T-cell (primary cell): ENCODE measurements at regions not wholly inside any gene's neighbourhood (a gene's known extent, or its start where the extent isn't known, plus 50 kb on each side); places are given as distances from the start of the nearest gene placed in this dataset.

Source experiments
- ATAC-seq, 4 experiments: fragments of 200-7000 bp in 3 of 4; fragments of 150-1000 bp in 1 of 4; cut with Tn5 transposase; replicated peaks in 1 of 4; 1 replicate in 3 of 4; 2 replicates in 1 of 4; pipeline ENCODE4 v1.10.0; 2021; ENCODE audit warnings: moderate library complexity in 3 of 4, mild to moderate bottlenecking in 2 of 4, moderate number of reproducible peaks in 1 of 4
- CTCF ChIA-PET, 2 donors: fragments of 300-600 bp; sonication (Branson Sonifier 250); formaldehyde crosslinking; loops; one replicate each; lab custom pipeline; 2022; ENCODE audit warnings: antibody characterized with exemption in 2 of 2; lab: Charles Lee
- POLR2A ChIA-PET, 2 donors: fragments of 300-600 bp; sonication (Branson Sonifier 250); formaldehyde crosslinking; loops; one replicate each; lab custom pipeline; 2022; ENCODE audit warnings: antibody characterized with exemption in 2 of 2; lab: Charles Lee
- DNase-seq, 35 experiments: peaks; one replicate each; pipeline versions ENCODE4 v3.0.0 to v3.0.0-alpha.2; 2013 to 2023
- H3K27ac ChIP-seq: one replicate; pipeline ENCODE4 v1.5.1; 2013; ENCODE audit warnings: low read length
- H3K27me3 ChIP-seq, 2 experiments: replicated peaks in 1 of 2; 1 replicate in 1 of 2; 2 replicates in 1 of 2; pipeline versions ENCODE4 v1.6.1 to v1.7.0; 2013; ENCODE audit warnings: low read length in 1 of 2, mixed read lengths in 1 of 2; ENCODE audit not compliant: control insufficient read depth in 2 of 2, insufficient read depth in 2 of 2; ENCODE audit errors: extremely low read depth in 1 of 2
- H3K36me3 ChIP-seq, 2 donors: 1 replicate in 1 of 2; 2 replicates in 1 of 2; pipeline versions ENCODE4 v1.6.1 to v1.7.0; 2013; ENCODE audit warnings: low read length in 1 of 2; ENCODE audit not compliant: control insufficient read depth in 2 of 2, insufficient read depth in 1 of 2; ENCODE audit errors: extremely low read depth in 1 of 2
- H3K4me1 ChIP-seq, 2 experiments: 1 replicate in 1 of 2; 2 replicates in 1 of 2; pipeline versions ENCODE4 v1.6.1 to v1.7.0; 2013; ENCODE audit warnings: low read length in 2 of 2, mixed read lengths in 1 of 2; ENCODE audit not compliant: insufficient read depth in 2 of 2, control insufficient read depth in 1 of 2; ENCODE audit errors: extremely low read depth in 1 of 2
- H3K4me3 ChIP-seq, 2 donors: 1 replicate in 1 of 2; 2 replicates in 1 of 2; pipeline versions ENCODE4 v1.5.1 to v1.7.0; 2013; ENCODE audit warnings: mild to moderate bottlenecking in 2 of 2, low read length in 1 of 2, moderate library complexity in 1 of 2; ENCODE audit not compliant: control insufficient read depth in 1 of 2; ENCODE audit errors: extremely low read depth in 1 of 2
- H3K9me3 ChIP-seq: 2 replicates; pipeline ENCODE4 v1.7.0; 2013
- H3K27ac Mint-ChIP-seq, 2 donors: one replicate each; pipeline ENCODE4 v1.8.0; 2020 to 2021; ENCODE audit warnings: mild to moderate bottlenecking in 2 of 2, mixed read lengths in 2 of 2
- H3K27me3 Mint-ChIP-seq, 2 donors: one replicate each; pipeline ENCODE4 v1.8.0; 2021 to 2022; ENCODE audit warnings: mixed read lengths in 2 of 2
- H3K36me3 Mint-ChIP-seq: one replicate; pipeline ENCODE4 v1.8.0; 2021; ENCODE audit warnings: mixed read lengths
- H3K4me1 Mint-ChIP-seq, 3 donors: one replicate each; pipeline ENCODE4 v1.8.0; 2020 to 2022; ENCODE audit warnings: mixed read lengths in 3 of 3, mild to moderate bottlenecking in 1 of 3
- H3K4me3 Mint-ChIP-seq, 3 donors: one replicate each; pipeline ENCODE4 v1.8.0; 2020 to 2022; ENCODE audit warnings: mild to moderate bottlenecking in 3 of 3, mixed read lengths in 3 of 3, moderate library complexity in 3 of 3
- H3K9me3 Mint-ChIP-seq, 3 donors: one replicate each; pipeline ENCODE4 v1.8.0; 2020 to 2022; ENCODE audit warnings: mixed read lengths in 3 of 3
- WGBS: methylation state at CpG from one replicate; pipeline ENCODE4 v1.1.5; 2013; ENCODE audit warnings: missing lambda C conversion rate; ENCODE audit not compliant: insufficient coverage; 5-methylcytosine and 5-hydroxymethylcytosine counted together

DNA sequence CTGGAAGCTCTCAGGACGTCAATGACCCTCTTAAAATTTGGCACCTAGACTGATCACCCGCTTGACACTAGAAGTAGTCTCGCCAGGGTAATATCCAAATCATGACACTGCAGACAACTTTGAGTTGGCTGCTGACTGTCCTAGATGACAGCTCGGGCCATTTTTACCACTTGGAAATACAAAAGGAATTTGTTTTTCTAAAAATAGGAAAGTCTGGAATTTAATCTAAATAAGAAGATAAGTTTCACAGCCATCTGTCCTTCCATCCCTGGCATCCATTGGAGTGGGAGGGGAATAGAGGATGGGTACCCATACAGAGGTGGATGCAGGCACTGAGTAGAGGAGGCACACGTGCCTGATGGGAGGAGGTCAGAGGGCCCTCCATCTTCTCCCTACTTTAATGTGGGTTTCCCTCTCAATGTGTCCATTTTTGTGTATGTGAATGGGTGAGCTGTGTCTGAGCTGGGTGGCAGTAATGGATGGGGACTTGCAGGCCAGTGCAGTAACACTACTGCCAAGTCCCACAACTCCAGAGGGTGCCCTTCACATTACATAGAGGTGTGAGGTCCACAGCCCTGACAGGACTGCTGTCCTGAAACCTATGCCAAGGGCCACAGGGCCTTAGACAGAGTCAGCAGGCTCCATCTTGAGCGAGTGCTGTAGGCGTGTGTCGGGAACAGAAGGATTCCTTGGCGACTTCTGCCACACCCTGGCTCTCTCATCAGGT is 104.8 kb upstream of the IPO9 start:
- Mint-ChIP-seq H3K27me3 (peaks cover 6 to 13% of the 10 kb centered on the region in 2 donors), H3K36me3 (peaks cover 2% of the 10 kb centered on the region), H3K4me1 (no peaks in the 10 kb centered on the region), H3K4me3 (no peak overlapping the region), H3K27ac (no peak overlapping the region), H3K9me3 (no peaks in the 10 kb centered on the region)
- no peaks in the 10 kb centered on the region for H3K9me3 ChIP-seq
- H3K36me3 ChIP-seq, result no peaks in the 10 kb centered on the region
- CTCF ChIA-PET, result no interaction called here
- no peak for ATAC-seq
- H3K4me3 ChIP-seq, result no peak overlapping the region
- H3K27ac ChIP-seq, result no peak overlapping the region
- no peaks in the 10 kb centered on the region for H3K4me1 ChIP-seq
- POLR2A ChIA-PET, result no interaction called here
- peaks cover 0 to 17% of the 10 kb centered on the region in 2 experiments for H3K27me3 ChIP-seq
- 85% methylated on average over 2 of the region's 9 CpGs for WGBS
- DNase-seq, result no peak

DNA sequence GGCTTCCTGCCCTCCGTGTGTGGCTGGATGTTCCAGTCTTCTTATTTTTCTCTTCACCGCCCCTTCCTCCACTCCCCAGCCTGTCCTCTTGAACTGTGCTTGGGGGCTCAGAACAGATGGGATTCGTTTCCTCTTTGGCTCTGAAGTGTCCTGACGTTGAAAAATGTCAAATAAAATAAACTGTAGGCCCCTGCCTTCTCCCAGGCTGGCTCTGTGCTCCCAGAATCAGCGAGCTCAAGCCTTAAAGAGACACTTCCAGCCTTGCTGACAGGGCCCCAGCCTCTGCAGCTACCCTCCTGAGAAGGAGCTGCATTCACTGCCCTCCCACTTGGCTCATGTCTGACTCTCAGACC is 104.2 kb upstream of the IPO9 start:
- Histone ChIP-seq H3K27me3 (peaks cover 0 to 17% of the 10 kb centered on the region in 2 experiments), H3K36me3 (no peaks in the 10 kb centered on the region), H3K4me3 (no peak overlapping the region), H3K9me3 (no peaks in the 10 kb centered on the region), H3K4me1 (no peaks in the 10 kb centered on the region), H3K27ac (no peak overlapping the region)
- no peaks in the 10 kb centered on the region for H3K9me3 Mint-ChIP-seq
- no peaks in the 10 kb centered on the region for H3K36me3 Mint-ChIP-seq
- POLR2A ChIA-PET, result no interaction called here
- no peak overlapping the region for H3K4me3 Mint-ChIP-seq
- H3K27ac Mint-ChIP-seq, result no peak overlapping the region
- no peak for DNase-seq
- peaks cover 6 to 13% of the 10 kb centered on the region in 2 donors for H3K27me3 Mint-ChIP-seq
- WGBS, result 40% methylated on average over 4 of the region's 5 CpGs
- ATAC-seq, result no peak
- CTCF ChIA-PET, result interaction anchor here in 1 of 2 donors (0.6 kb wide), 1 partner anchor 13 kb away, joined by 5 read pairs; no protein-coding TSS in a partner anchor
- no peaks in the 10 kb centered on the region for H3K4me1 Mint-ChIP-seq

DNA sequence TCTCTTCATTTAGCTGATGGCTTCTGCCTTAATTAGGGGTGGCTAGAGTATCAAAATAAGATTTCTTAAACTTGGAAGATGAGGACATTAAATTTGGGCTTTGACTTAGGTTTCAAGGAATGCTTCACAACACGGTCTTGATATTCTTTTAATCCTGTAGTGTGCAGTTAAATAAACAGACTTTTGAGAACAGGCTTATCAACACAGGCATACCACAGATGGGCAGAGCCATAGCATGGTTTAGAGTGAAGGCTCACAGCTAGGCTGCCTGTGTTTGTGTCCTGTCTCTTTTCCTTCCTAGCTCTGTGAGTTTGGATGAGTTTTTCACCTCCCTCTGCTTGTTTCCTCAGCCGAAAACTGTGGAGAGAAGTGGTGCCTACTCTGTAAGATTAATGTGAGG is 102.3 kb upstream of the IPO9 start:
- ATAC-seq (no peak), DNase-seq (no peak)
- no peaks in the 10 kb centered on the region for H3K4me1 Mint-ChIP-seq
- H3K27me3 Mint-ChIP-seq, result peaks cover 13 to 19% of the 10 kb centered on the region in 2 donors
- H3K27ac Mint-ChIP-seq, result no peak overlapping the region
- H3K36me3 Mint-ChIP-seq, result no peaks in the 10 kb centered on the region
- H3K27me3 ChIP-seq, result peaks cover 0 to 17% of the 10 kb centered on the region in 2 experiments
- H3K4me3 Mint-ChIP-seq, result no peak overlapping the region
- H3K27ac ChIP-seq, result no peak overlapping the region
- H3K9me3 Mint-ChIP-seq, result no peaks in the 10 kb centered on the region
- H3K36me3 ChIP-seq, result no peaks in the 10 kb centered on the region
- H3K4me1 ChIP-seq, result no peaks in the 10 kb centered on the region
- ChIA-PET POLR2A (no interaction called here), CTCF (no interaction called here)
- H3K4me3 ChIP-seq, result no peak overlapping the region
- no peaks in the 10 kb centered on the region for H3K9me3 ChIP-seq
- WGBS, result no CpG with 5 or more reads among the region's 2 CpGs

DNA sequence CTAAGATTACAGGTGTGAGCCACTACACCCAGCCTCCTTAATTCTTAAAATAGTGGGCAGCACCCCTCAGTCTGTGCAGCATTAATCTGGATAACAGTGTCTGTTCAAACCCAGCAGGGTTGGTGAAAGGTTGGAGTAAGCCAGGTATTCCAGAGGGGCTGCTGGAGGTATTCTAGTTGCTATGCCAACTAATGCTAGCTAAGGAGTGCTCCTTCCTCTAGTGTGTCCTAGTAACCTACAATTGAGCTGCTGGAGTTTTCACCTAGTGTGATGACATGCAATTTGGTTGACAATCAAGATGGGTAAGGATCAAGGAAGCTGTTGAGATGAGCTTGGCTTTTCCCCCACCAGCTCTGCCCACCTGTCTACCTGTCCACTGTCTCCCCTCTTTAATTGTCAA is 100.2 kb upstream of the IPO9 start:
- Mint-ChIP-seq H3K36me3 (no peaks in the 10 kb centered on the region), H3K27ac (no peak overlapping the region), H3K9me3 (no peaks in the 10 kb centered on the region), H3K4me3 (no peak overlapping the region), H3K27me3 (peaks cover 15 to 26% of the 10 kb centered on the region in 2 donors), H3K4me1 (no peaks in the 10 kb centered on the region)
- ATAC-seq, result no peak
- ChIA-PET CTCF (interaction anchor here in 1 of 2 donors (0.8 kb wide), 1 partner anchor 64 kb away, joined by 3 read pairs; no protein-coding TSS in a partner anchor), POLR2A (no interaction called here)
- DNase-seq, result no peak
- no peaks in the 10 kb centered on the region for H3K4me1 ChIP-seq
- no peaks in the 10 kb centered on the region for H3K36me3 ChIP-seq
- peaks cover 0 to 17% of the 10 kb centered on the region in 2 experiments for H3K27me3 ChIP-seq
- H3K4me3 ChIP-seq, result no peak overlapping the region
- H3K27ac ChIP-seq, result no peak overlapping the region
- H3K9me3 ChIP-seq, result no peaks in the 10 kb centered on the region

DNA sequence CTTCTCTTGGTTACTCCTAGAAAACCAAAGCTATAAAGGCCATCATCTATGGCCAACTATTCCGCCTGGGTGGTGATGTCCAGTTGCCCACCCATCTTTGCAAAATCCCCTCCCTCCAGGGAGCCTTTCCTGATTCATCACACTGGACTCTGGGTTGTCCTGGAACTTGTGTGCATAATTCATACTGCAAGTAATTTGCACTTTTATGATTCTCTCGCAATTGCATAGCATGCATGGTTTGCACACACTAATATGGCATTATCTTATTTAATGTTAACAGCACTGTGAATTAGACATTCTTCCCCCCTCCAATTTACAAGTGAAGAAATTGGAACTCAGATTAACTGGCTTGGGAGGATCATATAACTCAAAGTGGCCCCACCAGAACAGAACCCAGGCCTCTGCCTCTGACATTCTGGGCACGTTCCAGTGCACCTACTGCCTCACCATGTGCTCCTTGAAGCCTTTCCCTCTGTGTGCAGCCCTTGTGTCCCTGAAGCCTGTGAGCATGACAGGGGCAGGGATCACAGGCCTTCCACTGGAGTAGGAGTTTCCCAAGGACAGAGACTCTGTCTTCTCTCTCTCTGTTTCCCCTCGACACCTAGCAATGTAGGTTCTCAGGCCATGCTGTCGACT is 98.9 kb upstream of the IPO9 start:
- Mint-ChIP-seq H3K36me3 (no peaks in the 10 kb centered on the region), H3K9me3 (no peaks in the 10 kb centered on the region), H3K27me3 (peaks cover 10 to 31% of the 10 kb centered on the region in 2 donors), H3K27ac (no peak overlapping the region), H3K4me3 (no peak overlapping the region), H3K4me1 (no peaks in the 10 kb centered on the region)
- ATAC-seq (no peak), DNase-seq (no peak)
- Histone ChIP-seq H3K27me3 (peaks cover 0 to 10% of the 10 kb centered on the region in 2 experiments), H3K4me1 (no peaks in the 10 kb centered on the region), H3K9me3 (no peaks in the 10 kb centered on the region), H3K27ac (no peak overlapping the region), H3K4me3 (no peak overlapping the region), H3K36me3 (no peaks in the 10 kb centered on the region)
- WGBS, result 83% methylated on average over 4 of the region's 5 CpGs
- CTCF ChIA-PET, result no interaction called here
- POLR2A ChIA-PET, result no interaction called here

DNA sequence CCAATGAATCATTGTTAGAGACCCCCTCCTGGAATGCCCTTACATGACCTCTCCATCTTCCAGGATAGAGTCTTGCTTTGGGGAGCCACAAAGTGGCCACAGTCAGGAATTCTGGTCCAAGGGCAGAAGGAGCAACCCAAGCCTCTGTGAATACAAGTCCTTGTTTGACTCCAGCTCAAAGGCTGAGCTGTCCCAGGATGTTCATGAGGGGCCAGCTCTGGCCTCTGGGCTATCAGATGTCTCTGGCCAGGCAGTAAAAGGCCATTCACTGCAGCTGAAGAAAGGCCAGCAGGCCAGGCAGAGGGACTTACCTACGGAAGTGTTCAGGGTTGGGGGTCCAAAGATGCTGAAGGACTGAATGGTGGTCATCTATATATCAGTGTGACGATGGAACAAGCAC is 98.3 kb upstream of the IPO9 start:
- H3K4me1 ChIP-seq, result no peaks in the 10 kb centered on the region
- Mint-ChIP-seq H3K27me3 (peaks cover 13 to 31% of the 10 kb centered on the region in 2 donors), H3K27ac (no peak overlapping the region), H3K4me3 (no peak overlapping the region), H3K9me3 (no peaks in the 10 kb centered on the region), H3K4me1 (no peaks in the 10 kb centered on the region), H3K36me3 (no peaks in the 10 kb centered on the region)
- no peak overlapping the region for H3K4me3 ChIP-seq
- peaks cover 0 to 5% of the 10 kb centered on the region in 2 experiments for H3K27me3 ChIP-seq
- 39% methylated on average over 2 of the region's 2 CpGs for WGBS
- no peaks in the 10 kb centered on the region for H3K9me3 ChIP-seq
- no peaks in the 10 kb centered on the region for H3K36me3 ChIP-seq
- CTCF ChIA-PET, result no interaction called here
- ATAC-seq (no peak), DNase-seq (no peak)
- POLR2A ChIA-PET, result no interaction called here
- H3K27ac ChIP-seq, result no peak overlapping the region
